HCT116 (cell line): ENCODE measurements at regions not wholly inside any gene's neighbourhood (a gene's known extent, or its start where the extent isn't known, plus 50 kb on each side); places are given as distances from the start of the nearest gene placed in this dataset.

Source experiments
- ATAC-seq: fragments of 200-7000 bp; cut with Tn5 transposase; 2 replicates; pipeline ENCODE4 v1.9.1; 2020; ENCODE audit warnings: mild to moderate bottlenecking, moderate library complexity
- BruUV-seq: library from RNA; stranded (reverse); fragments of 400-500 nt; replicated peaks from 2 replicates; lab custom pipeline; 2021; lab: Mats Ljungman, UMichigan
- CTCF ChIA-PET: fragments of 300-600 bp; sonication (Branson Sonifier 250); formaldehyde crosslinking; loops from one replicate; lab custom pipeline; 2021; ENCODE audit warnings: antibody characterized with exemption; lab: Charles Lee
- POLR2A ChIA-PET: fragments of 300-600, 350-600 bp; sonication (Branson Sonifier 250); formaldehyde crosslinking; loops from one replicate; lab custom pipeline; 2021; ENCODE audit warnings: antibody characterized with exemption; lab: Charles Lee
- RAD21 ChIA-PET, 2 experiments: fragments of 300-600 bp; sonication (Branson Sonifier 250); formaldehyde crosslinking; loops; one replicate each; lab custom pipeline; 2023; ENCODE audit warnings: low total read pairs in 2 of 2; ENCODE audit not compliant: uncharacterized antibody in 2 of 2, unreplicated experiment in 2 of 2, low non-redundant PET in 1 of 2; lab: Charles Lee
- DNase-seq: peaks from one replicate; pipeline ENCODE4 v3.0.0-alpha.2; 2010; ENCODE audit warnings: low read depth, low spot score
- H2AFZ ChIP-seq: fragments of 200-600 bp; shearing (Covaris generic), sonication (generic); 2 replicates; pipeline ENCODE4 v1.6.1; 2017; ENCODE audit warnings: low read depth, mixed run types, mixed read lengths, antibody characterized with exemption, low read length; ENCODE audit not compliant: poor library complexity, severe bottlenecking
- H3K27ac ChIP-seq: 2 replicates; pipeline ENCODE4 v1.5.1; 2012; ENCODE audit warnings: low read depth, low read length
- H3K27me3 ChIP-seq: fragments of 200-600 bp; sonication (generic); 2 replicates; pipeline ENCODE4 v1.6.1; 2016; ENCODE audit warnings: mixed run types, low read length, mixed read lengths; ENCODE audit not compliant: insufficient read depth
- H3K36me3 ChIP-seq, 2 experiments: fragments of 200-500 bp in 1 of 2; fragments of 200-600 bp in 1 of 2; sonication (Bioruptor generic) in 1 of 2; sonication (generic) in 1 of 2; 2 replicates each; pipeline versions ENCODE4 v1.5.1 to v1.6.1; 2014 to 2016; ENCODE audit warnings: low read length in 2 of 2, inconsistent platforms in 1 of 2, mixed read lengths in 1 of 2, mixed run types in 1 of 2; ENCODE audit not compliant: insufficient read depth in 2 of 2, control insufficient read depth in 1 of 2
- H3K4me1 ChIP-seq, 2 experiments: fragments of 200-600 bp in 1 of 2; sonication (generic) in 1 of 2; 2 replicates each; pipeline versions ENCODE4 v1.5.1 to v1.6.1; 2012 to 2017; ENCODE audit warnings: low read length in 2 of 2, inconsistent platforms in 1 of 2, mild to moderate bottlenecking in 1 of 2, mixed read lengths in 1 of 2, mixed run types in 1 of 2, moderate library complexity in 1 of 2; ENCODE audit not compliant: insufficient read depth in 2 of 2, control insufficient read depth in 1 of 2
- H3K4me2 ChIP-seq: fragments of 200-600 bp; sonication (generic); 2 replicates; pipeline ENCODE4 v1.6.1; 2017; ENCODE audit warnings: mixed run types, low read length, mixed read lengths
- H3K4me3 ChIP-seq, 2 experiments: fragments of 200-600 bp in 1 of 2; sonication (generic) in 1 of 2; replicated peaks in 1 of 2; 2 replicates each; pipeline ENCODE4 v1.5.1; 2011 to 2016; ENCODE audit warnings: low read length in 2 of 2, control low read depth in 1 of 2, low read depth in 1 of 2, mild to moderate bottlenecking in 1 of 2, mixed read lengths in 1 of 2, mixed run types in 1 of 2
- H3K79me2 ChIP-seq: fragments of 200-600 bp; sonication (generic); 2 replicates; pipeline ENCODE4 v1.6.1; 2017; ENCODE audit warnings: mild to moderate bottlenecking, mixed run types, low read length, moderate library complexity, mixed read lengths; ENCODE audit not compliant: insufficient read depth
- H3K9ac ChIP-seq: fragments of 200-600 bp; sonication (generic); 2 replicates; pipeline ENCODE4 v1.6.1; 2016; ENCODE audit warnings: low read length, mixed read lengths
- H3K9me2 ChIP-seq: fragments of 200-600 bp; sonication (generic), shearing (Covaris generic); 2 replicates; pipeline ENCODE4 v1.6.1; 2017; ENCODE audit warnings: mixed run types, mild to moderate bottlenecking, moderate library complexity; ENCODE audit not compliant: insufficient read depth
- H3K9me3 ChIP-seq, 2 experiments: fragments of 200-500 bp in 1 of 2; fragments of 200-600 bp in 1 of 2; sonication (Bioruptor generic) in 1 of 2; sonication (generic) in 1 of 2; 2 replicates each; pipeline ENCODE4 v1.6.1; 2014 to 2017; ENCODE audit warnings: low read length in 2 of 2, mixed read lengths in 2 of 2, inconsistent platforms in 1 of 2, low read depth in 1 of 2, mild to moderate bottlenecking in 1 of 2, mixed run types in 1 of 2, moderate library complexity in 1 of 2; ENCODE audit not compliant: control insufficient read depth in 1 of 2, insufficient read depth in 1 of 2
- H4K20me1 ChIP-seq: fragments of 200-600 bp; sonication (generic), shearing (Covaris generic); 2 replicates; pipeline ENCODE4 v1.6.1; 2017; ENCODE audit warnings: mixed run types, mild to moderate bottlenecking, moderate library complexity; ENCODE audit not compliant: insufficient read depth
- CBX3 ChIP-seq: IDR thresholded peaks from 2 replicates; pipeline ENCODE4 v1.6.1; 2012; ENCODE audit warnings: low read depth
- EGR1 ChIP-seq: IDR thresholded peaks from 2 replicates; pipeline ENCODE4 v1.6.1; 2012; ENCODE audit warnings: low read depth
- EZH2phosphoT487 ChIP-seq: fragments of 200-600 bp; IDR thresholded peaks from 2 replicates; pipeline ENCODE4 v1.6.1; 2018; ENCODE audit warnings: antibody characterized with exemption, borderline replicate concordance
- SIN3A ChIP-seq: IDR thresholded peaks from 2 replicates; pipeline ENCODE4 v1.6.1; 2012; ENCODE audit warnings: low read depth
- SRF ChIP-seq: IDR thresholded peaks from 2 replicates; pipeline ENCODE4 v1.6.1; 2012; ENCODE audit warnings: low read depth
- TCF7L2 ChIP-seq: IDR thresholded peaks from 2 replicates; pipeline ENCODE4 v1.7.0; 2011; ENCODE audit warnings: borderline replicate concordance, inconsistent platforms; ENCODE audit not compliant: insufficient read depth, insufficient read length; ENCODE audit errors: extremely low read depth
- ZFX ChIP-seq: fragments of 450-650 bp; IDR thresholded peaks from 2 replicates; pipeline ENCODE4 v1.6.1; 2017
- intact Hi-C: fragments of 100-400 bp; cut with micrococcal nuclease; formaldehyde crosslinking; loops from 2 replicates; pipeline ENCODE4 v1.10.0; 2022
- TF ChIP-seq, protein P1 (sequence below), 3 experiments: fragments of 200-600 bp in 1 of 3; sonication (generic) in 1 of 3; IDR thresholded peaks in 2 of 3; conservative IDR thresholded peaks in 1 of 3; 2 replicates each; pipeline ENCODE4 v1.5.1; 2012 to 2017; ENCODE audit warnings: low read depth in 2 of 3, low read length in 2 of 3, antibody characterized with exemption in 1 of 3, borderline replicate concordance in 1 of 3, control low read depth in 1 of 3, mild to moderate bottlenecking in 1 of 3, mixed read lengths in 1 of 3, mixed run types in 1 of 3, moderate library complexity in 1 of 3; ENCODE audit not compliant: insufficient read depth in 1 of 3
- TF ChIP-seq, protein P2 (sequence below): IDR thresholded peaks from 2 replicates; pipeline ENCODE4 v1.6.1; 2011; ENCODE audit warnings: mild to moderate bottlenecking, low read length, moderate library complexity; ENCODE audit not compliant: insufficient replicate concordance; ENCODE audit errors: extremely low read depth

DNA sequence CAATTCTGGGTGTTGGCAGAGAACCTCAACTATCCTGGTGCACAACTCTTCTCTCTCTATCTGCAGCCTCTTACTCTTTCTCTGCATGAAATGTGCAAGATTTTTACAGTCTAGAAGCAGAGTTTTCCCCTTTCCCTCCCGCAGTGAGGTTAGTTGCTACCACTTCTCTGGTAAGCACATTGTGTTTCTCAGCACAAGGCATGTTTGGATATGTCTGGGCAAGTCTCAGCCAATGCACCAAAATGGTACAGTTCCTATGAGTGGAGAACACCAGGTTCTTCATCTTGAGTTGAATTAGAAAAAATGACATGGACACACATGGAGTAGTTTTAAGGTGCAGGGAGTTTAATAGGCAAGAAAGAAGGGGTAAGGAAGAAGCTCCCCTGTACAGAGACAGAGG lies 187.0 kb downstream of the CCNG2 start:
- ChIA-PET CTCF (no interaction called here), RAD21 (no interaction called here)

GRCh38 chr4:77344784-77345183 lies 187.8 kb downstream of the CCNG2 start:
- Histone ChIP-seq H2AFZ (no peak overlapping the region), H4K20me1 (no peaks in the 10 kb centered on the region), H3K36me3 (no peaks in the 10 kb centered on the region), H3K9ac (no peak overlapping the region), H3K27ac (no peak overlapping the region), H3K9me2 (no peaks in the 10 kb centered on the region), H3K4me1 (no peaks in the 10 kb centered on the region), H3K4me2 (no peak overlapping the region), H3K4me3 (no peak overlapping the region), H3K27me3 (no peaks in the 10 kb centered on the region)
- POLR2A ChIA-PET = no interaction called here
- ATAC-seq = no peak
- no TSS peak for BruUV-seq
- TF ChIP-seq SIN3A (no peak), CBX3 (no peak), EZH2phosphoT487 (no peak)
- TF ChIP-seq, protein P1, sequence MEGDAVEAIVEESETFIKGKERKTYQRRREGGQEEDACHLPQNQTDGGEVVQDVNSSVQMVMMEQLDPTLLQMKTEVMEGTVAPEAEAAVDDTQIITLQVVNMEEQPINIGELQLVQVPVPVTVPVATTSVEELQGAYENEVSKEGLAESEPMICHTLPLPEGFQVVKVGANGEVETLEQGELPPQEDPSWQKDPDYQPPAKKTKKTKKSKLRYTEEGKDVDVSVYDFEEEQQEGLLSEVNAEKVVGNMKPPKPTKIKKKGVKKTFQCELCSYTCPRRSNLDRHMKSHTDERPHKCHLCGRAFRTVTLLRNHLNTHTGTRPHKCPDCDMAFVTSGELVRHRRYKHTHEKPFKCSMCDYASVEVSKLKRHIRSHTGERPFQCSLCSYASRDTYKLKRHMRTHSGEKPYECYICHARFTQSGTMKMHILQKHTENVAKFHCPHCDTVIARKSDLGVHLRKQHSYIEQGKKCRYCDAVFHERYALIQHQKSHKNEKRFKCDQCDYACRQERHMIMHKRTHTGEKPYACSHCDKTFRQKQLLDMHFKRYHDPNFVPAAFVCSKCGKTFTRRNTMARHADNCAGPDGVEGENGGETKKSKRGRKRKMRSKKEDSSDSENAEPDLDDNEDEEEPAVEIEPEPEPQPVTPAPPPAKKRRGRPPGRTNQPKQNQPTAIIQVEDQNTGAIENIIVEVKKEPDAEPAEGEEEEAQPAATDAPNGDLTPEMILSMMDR (IDR thresholded peaks at IDR 0.05 in 2 of 3, conservative IDR thresholded peaks at IDR 0.05 in 1 of 3; ENCODE audit: borderline replicate concordance in 1 of 3, insufficient read depth in 1 of 3, low read depth in 2 of 3, low read length in 2 of 3) = no peak
- TF ChIP-seq, all 23 proteins: peak for 0
- Histone ChIP-seq H3K9me3 (peaks cover 0 to 7% of the 10 kb centered on the region in 2 experiments; a peak in 2 of 4 replicates), H3K79me2 (no peaks in the 10 kb centered on the region)
- DNase-seq = no peak
- intact Hi-C loops = no loop called here
- CTCF ChIA-PET = no interaction called here
- RAD21 ChIA-PET = no interaction called here

More for the DNA sequence above, 187.0 kb downstream of the CCNG2 start:
- Histone ChIP-seq H3K27me3 (no peaks in the 10 kb centered on the region), H3K4me2 (no peak overlapping the region), H3K36me3 (no peaks in the 10 kb centered on the region), H3K9me2 (no peaks in the 10 kb centered on the region), H3K79me2 (no peaks in the 10 kb centered on the region), H2AFZ (no peak overlapping the region), H3K4me1 (no peaks in the 10 kb centered on the region), H3K4me3 (no peak overlapping the region), H3K9ac (no peak overlapping the region), H3K27ac (no peak overlapping the region), H3K9me3 (peaks cover 0 to 7% of the 10 kb centered on the region in 2 experiments; a peak in 2 of 4 replicates), H4K20me1 (no peaks in the 10 kb centered on the region)
- DNase-seq = no peak
- TF ChIP-seq, protein P2, sequence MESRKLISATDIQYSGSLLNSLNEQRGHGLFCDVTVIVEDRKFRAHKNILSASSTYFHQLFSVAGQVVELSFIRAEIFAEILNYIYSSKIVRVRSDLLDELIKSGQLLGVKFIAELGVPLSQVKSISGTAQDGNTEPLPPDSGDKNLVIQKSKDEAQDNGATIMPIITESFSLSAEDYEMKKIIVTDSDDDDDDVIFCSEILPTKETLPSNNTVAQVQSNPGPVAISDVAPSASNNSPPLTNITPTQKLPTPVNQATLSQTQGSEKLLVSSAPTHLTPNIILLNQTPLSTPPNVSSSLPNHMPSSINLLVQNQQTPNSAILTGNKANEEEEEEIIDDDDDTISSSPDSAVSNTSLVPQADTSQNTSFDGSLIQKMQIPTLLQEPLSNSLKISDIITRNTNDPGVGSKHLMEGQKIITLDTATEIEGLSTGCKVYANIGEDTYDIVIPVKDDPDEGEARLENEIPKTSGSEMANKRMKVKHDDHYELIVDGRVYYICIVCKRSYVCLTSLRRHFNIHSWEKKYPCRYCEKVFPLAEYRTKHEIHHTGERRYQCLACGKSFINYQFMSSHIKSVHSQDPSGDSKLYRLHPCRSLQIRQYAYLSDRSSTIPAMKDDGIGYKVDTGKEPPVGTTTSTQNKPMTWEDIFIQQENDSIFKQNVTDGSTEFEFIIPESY = no peak
- no peak for TF ChIP-seq SRF
- TF ChIP-seq ZFX = no peak
- no peak for TF ChIP-seq EGR1
- TF ChIP-seq TCF7L2 = no peak
- no TSS peak for BruUV-seq
- intact Hi-C loops = no loop called here
- POLR2A ChIA-PET = no interaction called here
- no peak for ATAC-seq
